ENCODE measurements at regions not wholly inside any gene's neighbourhood (a gene's known extent, or its start where the extent isn't known, plus 50 kb on each side); places are given as distances from the start of the nearest gene placed in this dataset.

- TF ChIP-seq ZBTB40 (IDR thresholded peaks at IDR 0.05; ENCODE audit: borderline replicate concordance) (no peak), POLR2AphosphoS2 (IDR thresholded peaks at IDR 0.05; ENCODE audit: low read depth, low read length) (no peak)
These were observed 518.5 kb upstream of the CADM2 start (continued) for GRCh38 chr3:84440291-84440690.

GRCh38 chr3:84442533-84442932 is 516.3 kb upstream of the CADM2 start:
- no peak overlapping the region for H3K4me3 ChIP-seq
- CTCF ChIA-PET, result no interaction called here
- POLR2A ChIA-PET, result no interaction called here
- H3K36me3 ChIP-seq (ENCODE audit: control insufficient read depth in 2 of 2, insufficient read depth in 2 of 2, low read length in 1 of 2), result no peaks in the 10 kb centered on the region
- TF ChIP-seq ZNF384 (IDR thresholded peaks at IDR 0.05; ENCODE audit: borderline replicate concordance, low read depth, low read length) (no peak), E2F4 (IDR thresholded peaks at IDR 0.05; ENCODE audit: low read depth, low read length) (no peak)
- BruUV-seq (replicated peaks), result no TSS peak
- intact Hi-C loops (cut with micrococcal nuclease; ENCODE audit: unreplicated experiment), result no loop called here
- no peak overlapping the region for H2AFZ ChIP-seq (ENCODE audit: control insufficient read depth, low read depth, low read length)
- 49% methylated on average over 2 of the region's 2 CpGs for whole genome bisulfite sequencing (ENCODE audit: insufficient coverage, insufficient replicate concordance, low lambda C conversion rate, missing lambda C conversion rate)
- in situ Hi-C loops (cut with MboI), result no loop called here
- no peaks in the 10 kb centered on the region for H3K79me2 ChIP-seq (ENCODE audit: control insufficient read depth, insufficient read depth, low read length)
- RAD21 ChIA-PET (ENCODE audit: unreplicated experiment), result no interaction called here
- no peak overlapping the region for H3K9ac ChIP-seq (ENCODE audit: control insufficient read depth, insufficient read depth, low read length)
- H4K20me1 ChIP-seq (ENCODE audit: control insufficient read depth, insufficient read depth), result no peaks in the 10 kb centered on the region
- FAIRE-seq (no peak), ATAC-seq (no peak), DNase-seq (ENCODE audit: low read depth, low spot score) (no peak)
- SMC1A ChIA-PET (ENCODE audit: uncharacterized antibody, unreplicated experiment), result no interaction called here
- no peaks in the 10 kb centered on the region for H3K9me3 ChIP-seq (replicated peaks; ENCODE audit: control insufficient read depth, insufficient read depth, low read length)
- no peak overlapping the region for H3K27ac ChIP-seq (ENCODE audit: control insufficient read depth, insufficient read depth)
- H3K27me3 ChIP-seq (replicated peaks in 1 of 2; ENCODE audit: control insufficient read depth in 2 of 2, insufficient read depth in 2 of 2, low read length in 1 of 2), result no peaks in the 10 kb centered on the region
- H3K4me1 ChIP-seq (ENCODE audit: control insufficient read depth, insufficient read depth, low read length), result no peaks in the 10 kb centered on the region
- no peak overlapping the region for H3K4me2 ChIP-seq (ENCODE audit: control insufficient read depth, insufficient read depth)
